Trophoblast cell (in vitro differentiated cells and primary cell): ENCODE measurements at regions not wholly inside any gene's neighbourhood (a gene's known extent, or its start where the extent isn't known, plus 50 kb on each side); places are given as distances from the start of the nearest gene placed in this dataset.

Source experiments
- DNase-seq, 2 donors: peaks; one replicate each; pipeline ENCODE4 v3.0.0-alpha.2; 2016
- H2AFZ ChIP-seq: 2 replicates; pipeline ENCODE4 v1.6.1; 2013; ENCODE audit warnings: low read length, moderate library complexity, mild to moderate bottlenecking; ENCODE audit not compliant: insufficient read depth, poor library complexity
- H2AK5ac ChIP-seq: 2 replicates; pipeline ENCODE4 v1.6.1; 2013; ENCODE audit warnings: mild to moderate bottlenecking, low read length
- H2BK120ac ChIP-seq: 2 replicates; pipeline ENCODE4 v1.6.1; 2013; ENCODE audit warnings: low read length, mild to moderate bottlenecking, moderate library complexity; ENCODE audit not compliant: insufficient read depth, poor library complexity
- H2BK12ac ChIP-seq: 2 replicates; pipeline ENCODE4 v1.6.1; 2013; ENCODE audit warnings: mild to moderate bottlenecking, low read length, moderate library complexity
- H2BK5ac ChIP-seq: 2 replicates; pipeline ENCODE4 v1.6.1; 2013; ENCODE audit warnings: low read length, low read depth, moderate library complexity, mild to moderate bottlenecking; ENCODE audit not compliant: poor library complexity
- H3K14ac ChIP-seq: 2 replicates; pipeline ENCODE4 v1.6.1; 2013; ENCODE audit warnings: mild to moderate bottlenecking, low read length
- H3K18ac ChIP-seq: 2 replicates; pipeline ENCODE4 v1.6.1; 2013; ENCODE audit warnings: mild to moderate bottlenecking, low read length
- H3K23ac ChIP-seq: 2 replicates; pipeline ENCODE4 v1.6.1; 2013; ENCODE audit warnings: low read length
- H3K27ac ChIP-seq: 2 replicates; pipeline ENCODE4 v1.5.1; 2013; ENCODE audit warnings: low read depth, mild to moderate bottlenecking, inconsistent platforms, low read length, moderate library complexity
- H3K27me3 ChIP-seq: 2 replicates; pipeline ENCODE4 v1.6.1; 2013; ENCODE audit warnings: inconsistent platforms, mild to moderate bottlenecking, low read length, moderate library complexity; ENCODE audit not compliant: insufficient read depth
- H3K36me3 ChIP-seq, 2 experiments: 1 replicate in 1 of 2; 2 replicates in 1 of 2; pipeline ENCODE4 v1.6.1; 2013; ENCODE audit warnings: low read length in 2 of 2, mild to moderate bottlenecking in 2 of 2, moderate library complexity in 1 of 2; ENCODE audit not compliant: insufficient read depth in 2 of 2, control insufficient read depth in 1 of 2
- H3K4ac ChIP-seq: 2 replicates; pipeline ENCODE4 v1.6.1; 2013; ENCODE audit warnings: low read depth, mild to moderate bottlenecking, low read length, moderate library complexity
- H3K4me1 ChIP-seq, 2 experiments: 1 replicate in 1 of 2; 2 replicates in 1 of 2; pipeline ENCODE4 v1.6.1; 2013; ENCODE audit warnings: low read length in 2 of 2, mild to moderate bottlenecking in 2 of 2, moderate library complexity in 1 of 2; ENCODE audit not compliant: insufficient read depth in 2 of 2, control insufficient read depth in 1 of 2
- H3K4me2 ChIP-seq: 2 replicates; pipeline ENCODE4 v1.6.1; 2013; ENCODE audit warnings: inconsistent platforms, mild to moderate bottlenecking, low read length, moderate library complexity
- H3K4me3 ChIP-seq: 2 replicates; pipeline ENCODE4 v1.5.1; 2013; ENCODE audit warnings: mild to moderate bottlenecking, low read depth, low read length, inconsistent platforms
- H3K79me1 ChIP-seq: one replicate; pipeline ENCODE4 v1.6.1; 2013; ENCODE audit warnings: low read length
- H3K79me2 ChIP-seq: 2 replicates; pipeline ENCODE4 v1.6.1; 2013; ENCODE audit warnings: low read length, mild to moderate bottlenecking; ENCODE audit not compliant: control insufficient read depth, insufficient read depth, poor library complexity
- H3K9ac ChIP-seq: 2 replicates; pipeline ENCODE4 v1.6.1; 2013; ENCODE audit warnings: mild to moderate bottlenecking, low read length
- H3K9me3 ChIP-seq: 2 replicates; pipeline ENCODE4 v1.6.1; 2013; ENCODE audit warnings: low read depth, mild to moderate bottlenecking, control low read depth, inconsistent platforms, low read length; ENCODE audit not compliant: insufficient read depth
- H4K12ac ChIP-seq: 2 replicates; pipeline ENCODE4 v1.6.1; 2013; ENCODE audit warnings: low read depth, mild to moderate bottlenecking, low read length, moderate library complexity
- H4K8ac ChIP-seq: 2 replicates; pipeline ENCODE4 v1.6.1; 2013; ENCODE audit warnings: low read depth, mild to moderate bottlenecking, low read length, moderate library complexity
- H4K91ac ChIP-seq: one replicate; pipeline ENCODE4 v1.6.1; 2013; ENCODE audit warnings: low read depth, mild to moderate bottlenecking, low read length, moderate library complexity
- WGBS: extraction: QIAGEN DNeasy Blood & Tissue Kit; methylation state at CpG from one replicate; pipeline ENCODE4 v1.1.7; 2013; ENCODE audit warnings: missing lambda C conversion rate; ENCODE audit not compliant: insufficient read length, insufficient coverage; ENCODE audit errors: extremely low coverage; 5-methylcytosine and 5-hydroxymethylcytosine counted together

GRCh38 chr2:120942658-120943057 is 207.0 kb downstream of the GLI2 start:
- Histone ChIP-seq H3K79me2 (no peaks in the 10 kb centered on the region), H3K36me3 (no peaks in the 10 kb centered on the region), H3K4me1 (peaks cover 19 to 25% of the 10 kb centered on the region in 2 experiments), H2BK5ac (no peak overlapping the region), H2BK12ac (no peak overlapping the region), H3K9me3 (peaks cover 3% of the 10 kb centered on the region), H3K79me1 (peaks cover 9% of the 10 kb centered on the region), H3K27me3 (no peaks in the 10 kb centered on the region), H4K8ac (no peak overlapping the region), H4K91ac (no peak overlapping the region), H3K4me2 (no peak overlapping the region), H3K27ac (no peak overlapping the region), H3K18ac (no peak overlapping the region), H3K14ac (no peak overlapping the region), H3K23ac (no peak overlapping the region), H3K4me3 (no peak overlapping the region), H3K4ac (no peak overlapping the region), H3K9ac (no peak overlapping the region), H2AK5ac (no peak overlapping the region), H2BK120ac (no peak overlapping the region), H4K12ac (no peak overlapping the region), H2AFZ (no peak overlapping the region)
- DNase-seq, result no peak
- 100% methylated on average over 10 of the region's 15 CpGs for WGBS

- Histone ChIP-seq H4K91ac (no peak overlapping the region), H3K79me1 (peaks cover 9% of the 10 kb centered on the region), H2BK12ac (no peak overlapping the region), H3K36me3 (no peaks in the 10 kb centered on the region), H2AK5ac (no peak overlapping the region), H3K27me3 (no peaks in the 10 kb centered on the region), H4K8ac (no peak overlapping the region), H3K18ac (no peak overlapping the region), H3K4ac (no peak overlapping the region), H2BK120ac (no peak overlapping the region), H3K4me3 (no peak overlapping the region), H3K9me3 (peaks cover 3% of the 10 kb centered on the region), H3K4me2 (no peak overlapping the region), H3K4me1 (peaks cover 14 to 20% of the 10 kb centered on the region in 2 experiments), H3K79me2 (no peaks in the 10 kb centered on the region), H2BK5ac (no peak overlapping the region), H3K9ac (no peak overlapping the region), H4K12ac (no peak overlapping the region), H2AFZ (no peak overlapping the region), H3K27ac (no peak overlapping the region), H3K23ac (no peak overlapping the region), H3K14ac (no peak overlapping the region)
- no peak for DNase-seq
- no CpG with 5 or more reads among the region's 9 CpGs for WGBS
These were observed 207.9 kb downstream of the GLI2 start for GRCh38 chr2:120943403-120944034.

- H3K4ac ChIP-seq, result no peak overlapping the region
These were observed 208.9 kb downstream of the GLI2 start for GRCh38 chr2:120944575-120944974.

GRCh38 chr2:120945091-120945490 is 209.4 kb downstream of the GLI2 start:
- Histone ChIP-seq H3K9me3 (peaks cover 3% of the 10 kb centered on the region), H2AFZ (no peak overlapping the region), H2BK12ac (no peak overlapping the region), H2BK5ac (no peak overlapping the region), H3K4me2 (no peak overlapping the region), H3K9ac (no peak overlapping the region), H3K18ac (no peak overlapping the region), H3K79me2 (no peaks in the 10 kb centered on the region), H3K4ac (no peak overlapping the region), H4K8ac (no peak overlapping the region), H3K79me1 (peaks cover 6% of the 10 kb centered on the region), H3K4me1 (peaks cover 10 to 15% of the 10 kb centered on the region in 2 experiments), H3K4me3 (no peak overlapping the region), H2BK120ac (no peak overlapping the region), H3K36me3 (no peaks in the 10 kb centered on the region), H2AK5ac (no peak overlapping the region), H3K14ac (no peak overlapping the region), H3K27ac (no peak overlapping the region), H4K91ac (no peak overlapping the region), H3K27me3 (no peaks in the 10 kb centered on the region), H3K23ac (no peak overlapping the region), H4K12ac (no peak overlapping the region)
- WGBS, result no CpG with 5 or more reads among the region's 10 CpGs
- no peak for DNase-seq

More at GRCh38 chr2:120944575-120944974, 208.9 kb downstream of the GLI2 start:
- H3K79me2 ChIP-seq, result no peaks in the 10 kb centered on the region
- no peak overlapping the region for H3K18ac ChIP-seq
- no peak overlapping the region for H3K4me3 ChIP-seq
- H3K4me2 ChIP-seq, result no peak overlapping the region
- H3K9me3 ChIP-seq, result peaks cover 3% of the 10 kb centered on the region
- H3K9ac ChIP-seq, result no peak overlapping the region
- WGBS, result no CpG with 5 or more reads among the region's 8 CpGs
- no peak overlapping the region for H2BK120ac ChIP-seq
- no peak overlapping the region for H2AK5ac ChIP-seq
- H3K14ac ChIP-seq, result no peak overlapping the region
- H2BK5ac ChIP-seq, result no peak overlapping the region
- H3K27ac ChIP-seq, result no peak overlapping the region
- no peak overlapping the region for H2AFZ ChIP-seq
- H4K91ac ChIP-seq, result no peak overlapping the region
- no peak overlapping the region for H2BK12ac ChIP-seq
- peaks cover 8% of the 10 kb centered on the region for H3K79me1 ChIP-seq
- no peak overlapping the region for H4K8ac ChIP-seq
- H3K4me1 ChIP-seq, result peaks cover 11 to 16% of the 10 kb centered on the region in 2 experiments
- H4K12ac ChIP-seq, result no peak overlapping the region
- no peaks in the 10 kb centered on the region for H3K36me3 ChIP-seq
- no peak for DNase-seq
- no peaks in the 10 kb centered on the region for H3K27me3 ChIP-seq
- H3K23ac ChIP-seq, result no peak overlapping the region
